ENCODE measurements at regions not wholly inside any gene's neighbourhood (a gene's known extent, or its start where the extent isn't known, plus 50 kb on each side); places are given as distances from the start of the nearest gene placed in this dataset.
"Not testable (repeated sequence)": the region's sequence is repeated elsewhere in the genome, so short reads cannot be mapped to it uniquely, and the experiment has no call there.

DNA sequence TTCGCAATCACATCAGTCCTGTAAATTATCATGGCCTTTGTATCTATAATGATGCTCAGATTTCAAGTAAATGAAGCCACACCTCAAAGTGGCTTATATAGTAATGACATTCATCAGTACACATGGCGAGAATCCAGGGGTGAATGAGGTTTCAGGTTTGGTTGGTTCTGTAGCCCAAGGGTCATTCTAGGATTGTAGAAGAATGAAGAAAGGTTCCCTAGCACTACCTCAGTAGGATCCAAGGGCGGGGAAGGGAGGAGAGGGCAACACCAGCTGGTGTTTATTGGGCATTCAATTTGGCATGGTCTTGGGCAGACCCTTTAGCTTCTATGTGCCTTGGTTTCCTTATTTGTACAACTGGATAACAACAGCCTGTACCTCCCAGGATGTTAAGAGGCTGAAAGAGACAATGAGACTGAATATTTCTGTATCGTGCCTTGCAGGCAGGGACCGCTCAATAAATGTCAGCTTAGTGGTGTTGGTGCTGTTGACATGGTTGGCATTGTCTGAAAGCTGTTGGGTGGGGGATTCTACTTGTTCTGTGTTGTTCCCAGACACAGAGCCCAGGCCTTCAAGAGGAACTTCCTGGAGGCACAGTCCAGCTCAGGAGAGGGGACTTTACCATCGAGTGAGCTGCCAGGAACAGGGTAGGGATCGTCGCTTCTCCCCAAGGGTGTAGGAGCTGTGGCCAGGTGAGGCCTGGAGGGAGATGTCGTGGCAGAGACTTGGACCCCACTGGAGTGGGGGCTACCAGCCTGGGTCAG is 388.2 kb downstream of the PTPRU start:
- peaks cover 0 to 8% of the 10 kb centered on the region in 2 donors for H3K9me3 ChIP-seq (ENCODE audit: control insufficient read depth in 2 of 2, insufficient read depth in 1 of 2, low read depth in 1 of 2, low read length in 1 of 2)
- H3K36me3 ChIP-seq (ENCODE audit: control insufficient read depth in 2 of 2, insufficient read depth in 2 of 2, low read length in 1 of 2): no peaks in the 10 kb centered on the region
- no peaks in the 10 kb centered on the region for H3K4me1 ChIP-seq (ENCODE audit: control insufficient read depth in 2 of 2, insufficient read depth in 2 of 2, low read length in 1 of 2)
- H3K27ac ChIP-seq (ENCODE audit: low read depth in 2 of 2, low read length in 1 of 2): no peak overlapping the region
- no peaks in the 10 kb centered on the region for H3K27me3 ChIP-seq (ENCODE audit: control insufficient read depth in 1 of 2, insufficient read depth in 2 of 2, low read length in 2 of 2)
- 75 to 79% methylated on average over 9 of the region's 9 CpGs for WGBS, 2 donors
- H3K4me3 ChIP-seq (ENCODE audit: low read depth in 1 of 2, low read length in 2 of 2): no peak overlapping the region

DNA sequence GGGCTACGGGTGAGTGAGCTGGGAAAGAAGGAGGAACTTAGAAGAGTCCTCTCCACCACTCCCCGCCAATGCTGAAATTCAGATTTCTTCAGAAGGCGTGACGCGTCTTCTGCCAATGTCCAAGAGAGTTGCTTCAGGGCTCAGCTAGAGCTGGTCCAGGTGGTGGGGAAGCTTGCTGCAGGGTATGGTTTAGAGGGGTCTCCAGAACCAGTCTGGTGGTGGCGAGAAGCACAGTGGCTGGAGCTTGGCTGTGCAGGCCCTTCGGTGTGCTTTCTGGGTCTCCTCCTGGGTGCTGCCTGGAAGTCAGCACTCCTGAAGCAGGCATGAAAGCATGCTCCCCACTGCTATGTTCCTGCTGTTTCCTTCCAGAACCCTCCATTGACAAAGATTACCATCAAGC is 387.2 kb downstream of the PTPRU start:
- no peak overlapping the region for H3K27ac ChIP-seq (ENCODE audit: low read depth in 2 of 2, low read length in 1 of 2)
- no peaks in the 10 kb centered on the region for H3K27me3 ChIP-seq (ENCODE audit: control insufficient read depth in 1 of 2, insufficient read depth in 2 of 2, low read length in 2 of 2)
- H3K36me3 ChIP-seq (ENCODE audit: control insufficient read depth in 2 of 2, insufficient read depth in 2 of 2, low read length in 1 of 2): no peaks in the 10 kb centered on the region
- H3K4me1 ChIP-seq (ENCODE audit: control insufficient read depth in 2 of 2, insufficient read depth in 2 of 2, low read length in 1 of 2): no peaks in the 10 kb centered on the region
- H3K9me3 ChIP-seq (ENCODE audit: control insufficient read depth in 2 of 2, insufficient read depth in 1 of 2, low read depth in 1 of 2, low read length in 1 of 2): peaks cover 0 to 8% of the 10 kb centered on the region in 2 donors
- WGBS, 2 donors: 87 to 90% methylated on average over 7 of the region's 7 CpGs
- H3K4me3 ChIP-seq (ENCODE audit: low read depth in 1 of 2, low read length in 2 of 2): no peak overlapping the region

DNA sequence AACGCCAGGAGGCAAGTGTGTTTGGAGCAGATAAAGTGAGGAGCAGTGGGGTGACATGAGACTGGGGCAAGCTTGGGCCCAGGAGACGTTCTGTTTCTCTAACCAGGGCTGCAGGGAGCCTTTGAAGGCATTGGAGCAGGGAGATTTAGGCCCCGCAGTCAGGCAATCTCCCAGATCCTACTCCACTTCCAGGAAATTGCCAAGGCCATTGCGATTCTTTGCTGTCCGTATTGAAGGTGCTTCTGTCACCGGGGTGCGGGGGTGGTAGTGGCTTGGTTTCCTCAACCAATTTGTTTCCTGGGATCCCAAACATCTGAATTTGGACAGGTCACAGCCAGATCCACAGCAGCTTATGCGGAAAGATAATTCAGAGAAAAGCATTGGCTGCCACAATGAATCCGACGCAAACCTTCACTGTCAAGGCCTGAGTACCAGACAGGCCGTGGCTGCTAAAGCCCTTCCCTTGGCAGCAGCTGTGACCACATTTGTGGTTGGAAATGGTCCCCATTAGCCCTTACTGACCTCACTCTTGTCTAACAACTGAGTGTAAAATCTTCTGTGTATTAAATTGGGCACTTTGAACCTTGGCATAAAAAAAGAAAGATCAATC is 385.6 kb downstream of the PTPRU start:
- Histone ChIP-seq H3K27me3 (ENCODE audit: control insufficient read depth in 1 of 2, insufficient read depth in 2 of 2, low read length in 2 of 2) (no peaks in the 10 kb centered on the region), H3K4me3 (ENCODE audit: low read depth in 1 of 2, low read length in 2 of 2) (no peak overlapping the region), H3K27ac (ENCODE audit: low read depth in 2 of 2, low read length in 1 of 2) (no peak overlapping the region), H3K4me1 (ENCODE audit: control insufficient read depth in 2 of 2, insufficient read depth in 2 of 2, low read length in 1 of 2) (no peaks in the 10 kb centered on the region), H3K36me3 (ENCODE audit: control insufficient read depth in 2 of 2, insufficient read depth in 2 of 2, low read length in 1 of 2) (no peaks in the 10 kb centered on the region), H3K9me3 (ENCODE audit: control insufficient read depth in 2 of 2, insufficient read depth in 1 of 2, low read depth in 1 of 2, low read length in 1 of 2) (peaks cover 0 to 2% of the 10 kb centered on the region in 2 donors)
- WGBS, 2 donors: 81 to 83% methylated on average over 11 of the region's 11 CpGs

DNA sequence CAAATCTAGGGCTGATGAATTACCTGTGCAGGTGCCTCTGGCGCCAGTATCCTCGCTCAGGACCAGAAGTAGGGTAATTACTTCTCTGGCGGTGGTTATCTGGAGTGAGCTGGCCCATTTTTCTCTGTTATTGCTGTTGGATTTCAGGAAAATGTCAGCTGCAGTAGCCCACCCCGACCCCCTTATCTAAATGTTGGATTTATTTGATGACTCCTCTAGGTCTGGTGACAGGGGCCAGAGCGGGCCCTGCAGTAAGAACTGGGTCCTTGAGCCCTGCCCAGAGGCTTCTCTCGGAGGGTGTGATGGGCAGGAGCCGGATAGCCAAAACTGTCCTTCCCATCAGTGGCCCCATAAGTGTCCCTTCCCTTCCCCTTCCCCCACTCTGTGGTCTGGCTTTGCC is 384.3 kb downstream of the PTPRU start:
- Histone ChIP-seq H3K4me1 (ENCODE audit: control insufficient read depth in 2 of 2, insufficient read depth in 2 of 2, low read length in 1 of 2) (no peaks in the 10 kb centered on the region), H3K4me3 (ENCODE audit: low read depth in 1 of 2, low read length in 2 of 2) (no peak overlapping the region)
- WGBS, 2 donors: 74 to 83% methylated on average over 7 of the region's 7 CpGs

DNA sequence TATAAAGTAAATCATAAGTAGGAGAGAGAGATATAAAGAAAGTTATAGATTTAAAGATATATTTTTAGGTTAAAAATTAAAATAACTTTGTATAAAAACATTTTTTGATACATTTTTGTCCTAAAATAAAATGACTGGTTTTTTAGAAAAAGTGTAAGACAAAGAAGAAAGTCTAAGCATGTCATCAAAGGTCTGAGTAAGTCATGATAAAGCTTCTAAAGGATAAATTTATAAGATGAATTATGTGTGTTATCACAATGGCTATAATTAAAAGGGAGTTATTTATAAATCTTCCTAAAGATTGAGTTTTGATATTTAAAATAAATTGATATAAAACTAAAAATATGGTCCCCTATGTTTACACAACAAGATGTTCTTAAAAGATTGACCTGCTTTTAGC is 370.9 kb downstream of the PTPRU start:
- H3K4me1 ChIP-seq (ENCODE audit: control insufficient read depth in 2 of 2, insufficient read depth in 2 of 2, low read length in 1 of 2): no peaks in the 10 kb centered on the region
- no peaks in the 10 kb centered on the region for H3K9me3 ChIP-seq (ENCODE audit: control insufficient read depth in 2 of 2, insufficient read depth in 1 of 2, low read depth in 1 of 2, low read length in 1 of 2)
- no peaks in the 10 kb centered on the region for H3K36me3 ChIP-seq (ENCODE audit: control insufficient read depth in 2 of 2, insufficient read depth in 2 of 2, low read length in 1 of 2)
- no peak overlapping the region for H3K4me3 ChIP-seq (ENCODE audit: low read depth in 1 of 2, low read length in 2 of 2)
- no peak overlapping the region for H3K27ac ChIP-seq (ENCODE audit: low read depth in 2 of 2, low read length in 1 of 2)
- no peaks in the 10 kb centered on the region for H3K27me3 ChIP-seq (ENCODE audit: control insufficient read depth in 1 of 2, insufficient read depth in 2 of 2, low read length in 2 of 2)

More for the DNA sequence above, 384.3 kb downstream of the PTPRU start:
- no peaks in the 10 kb centered on the region for H3K9me3 ChIP-seq (ENCODE audit: control insufficient read depth in 2 of 2, insufficient read depth in 1 of 2, low read depth in 1 of 2, low read length in 1 of 2)
- H3K27me3 ChIP-seq (ENCODE audit: control insufficient read depth in 1 of 2, insufficient read depth in 2 of 2, low read length in 2 of 2): no peaks in the 10 kb centered on the region
- H3K36me3 ChIP-seq (ENCODE audit: control insufficient read depth in 2 of 2, insufficient read depth in 2 of 2, low read length in 1 of 2): no peaks in the 10 kb centered on the region
- no peak overlapping the region for H3K27ac ChIP-seq (ENCODE audit: low read depth in 2 of 2, low read length in 1 of 2)

DNA sequence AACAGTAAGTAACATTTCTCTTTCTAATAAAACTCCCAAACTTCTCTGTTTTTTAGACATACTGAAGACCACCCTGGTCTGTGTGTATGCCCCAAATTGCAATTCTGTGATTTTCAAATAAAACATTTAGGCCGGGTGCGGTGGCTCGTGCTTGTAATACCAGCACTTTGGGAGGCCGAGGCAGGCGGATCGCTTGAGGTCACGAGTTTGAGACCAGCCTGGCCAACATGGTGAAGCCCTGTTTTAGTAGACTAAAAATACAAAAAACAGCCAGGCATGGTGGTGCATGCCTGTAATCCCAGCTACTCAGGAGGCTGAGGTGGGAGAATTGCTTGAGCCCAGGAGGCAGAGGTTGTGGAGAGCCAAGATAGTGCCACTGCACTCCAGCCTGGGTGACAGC is 368.5 kb downstream of the PTPRU start:
- H3K4me3 ChIP-seq (ENCODE audit: low read depth in 1 of 2, low read length in 2 of 2); H3K27me3 ChIP-seq (ENCODE audit: control insufficient read depth in 1 of 2, insufficient read depth in 2 of 2, low read length in 2 of 2): not testable (repeated sequence)
- WGBS, 2 donors: 89 to 93% methylated on average over 7 of the region's 7 CpGs

DNA sequence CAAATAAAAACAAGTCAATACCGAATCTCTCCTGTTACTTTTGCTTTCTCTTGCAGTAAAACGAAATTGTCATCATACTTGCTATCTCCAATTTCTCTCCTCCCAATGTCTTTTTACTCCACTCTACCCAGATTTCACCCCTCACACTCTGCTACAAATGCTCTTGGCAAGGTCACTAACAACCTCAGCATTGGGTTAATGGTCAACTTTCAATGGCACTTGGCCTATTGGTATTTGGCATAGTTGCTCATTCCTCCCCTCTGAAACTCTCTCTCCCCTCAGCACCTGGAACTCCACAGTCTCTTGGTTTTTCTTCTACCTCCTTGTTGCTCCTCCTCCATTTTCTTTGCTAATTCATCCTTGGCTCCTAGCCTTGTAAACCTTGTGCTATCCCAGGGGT is 367.3 kb downstream of the PTPRU start:
- H3K4me3 ChIP-seq (ENCODE audit: low read depth in 1 of 2, low read length in 2 of 2): no peak overlapping the region
- no peaks in the 10 kb centered on the region for H3K4me1 ChIP-seq (ENCODE audit: control insufficient read depth in 2 of 2, insufficient read depth in 2 of 2, low read length in 1 of 2)
- 65 to 77% methylated on average over 2 of the region's 2 CpGs for WGBS, 2 donors

More for the DNA sequence above, 368.5 kb downstream of the PTPRU start:
- not testable (repeated sequence) for H3K27ac ChIP-seq (ENCODE audit: low read depth in 2 of 2, low read length in 1 of 2); H3K4me1 ChIP-seq (ENCODE audit: control insufficient read depth in 2 of 2, insufficient read depth in 2 of 2, low read length in 1 of 2); H3K9me3 ChIP-seq (ENCODE audit: control insufficient read depth in 2 of 2, insufficient read depth in 1 of 2, low read depth in 1 of 2, low read length in 1 of 2); H3K36me3 ChIP-seq (ENCODE audit: control insufficient read depth in 2 of 2, insufficient read depth in 2 of 2, low read length in 1 of 2)

DNA sequence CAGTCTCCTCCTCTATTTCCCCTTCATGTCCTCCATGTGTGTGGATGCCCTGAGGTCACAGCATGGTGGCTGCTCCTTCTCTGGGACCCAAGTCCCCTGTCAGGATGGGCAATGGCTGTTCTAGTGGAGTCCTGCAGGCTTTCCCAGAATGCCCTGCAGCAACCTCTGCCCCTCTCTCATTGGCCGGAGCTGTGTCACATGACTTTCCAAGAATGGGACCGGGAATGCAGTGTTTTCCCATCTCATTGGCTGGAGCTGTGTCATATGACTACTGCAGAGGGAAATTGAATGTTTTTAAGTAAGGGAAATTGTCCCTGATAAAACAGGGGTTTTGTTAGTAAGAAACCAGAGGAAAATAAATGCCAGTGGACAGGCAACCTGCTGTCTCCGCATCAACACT is 365.9 kb downstream of the PTPRU start:
- H3K4me3 ChIP-seq (ENCODE audit: low read depth in 1 of 2, low read length in 2 of 2): no peak overlapping the region
- no peak overlapping the region for H3K27ac ChIP-seq (ENCODE audit: low read depth in 2 of 2, low read length in 1 of 2)
- H3K9me3 ChIP-seq (ENCODE audit: control insufficient read depth in 2 of 2, insufficient read depth in 1 of 2, low read depth in 1 of 2, low read length in 1 of 2): no peaks in the 10 kb centered on the region
- H3K4me1 ChIP-seq (ENCODE audit: control insufficient read depth in 2 of 2, insufficient read depth in 2 of 2, low read length in 1 of 2): no peaks in the 10 kb centered on the region
- WGBS, 2 donors: 91 to 94% methylated on average over 3 of the region's 3 CpGs
- H3K36me3 ChIP-seq (ENCODE audit: control insufficient read depth in 2 of 2, insufficient read depth in 2 of 2, low read length in 1 of 2): no peaks in the 10 kb centered on the region
- no peaks in the 10 kb centered on the region for H3K27me3 ChIP-seq (ENCODE audit: control insufficient read depth in 1 of 2, insufficient read depth in 2 of 2, low read length in 2 of 2)

More for the DNA sequence above, 367.3 kb downstream of the PTPRU start:
- H3K9me3 ChIP-seq (ENCODE audit: control insufficient read depth in 2 of 2, insufficient read depth in 1 of 2, low read depth in 1 of 2, low read length in 1 of 2): no peaks in the 10 kb centered on the region
- H3K27ac ChIP-seq (ENCODE audit: low read depth in 2 of 2, low read length in 1 of 2): no peak overlapping the region
- no peaks in the 10 kb centered on the region for H3K27me3 ChIP-seq (ENCODE audit: control insufficient read depth in 1 of 2, insufficient read depth in 2 of 2, low read length in 2 of 2)
- no peaks in the 10 kb centered on the region for H3K36me3 ChIP-seq (ENCODE audit: control insufficient read depth in 2 of 2, insufficient read depth in 2 of 2, low read length in 1 of 2)

DNA sequence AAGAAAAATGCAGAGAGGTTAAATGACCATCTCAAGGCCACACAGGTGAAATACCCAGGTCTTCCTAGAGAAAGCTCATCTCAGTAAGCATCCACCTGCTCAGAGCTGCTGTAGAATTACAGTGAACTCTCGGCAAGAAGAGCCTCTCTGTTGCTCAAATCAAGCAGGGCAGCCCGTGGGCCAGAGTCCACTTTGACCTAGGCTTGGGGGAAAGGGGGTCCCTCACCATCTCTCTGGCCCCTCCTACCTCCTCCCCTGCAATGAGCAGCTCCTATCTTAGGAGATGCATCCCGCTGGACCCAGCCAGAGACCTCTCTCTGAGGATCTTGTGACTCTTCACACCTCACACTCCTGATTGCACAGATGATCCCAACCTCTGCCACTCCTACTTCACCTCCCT is 364.7 kb downstream of the PTPRU start:
- Histone ChIP-seq H3K27ac (ENCODE audit: low read depth in 2 of 2, low read length in 1 of 2) (no peak overlapping the region), H3K9me3 (ENCODE audit: control insufficient read depth in 2 of 2, insufficient read depth in 1 of 2, low read depth in 1 of 2, low read length in 1 of 2) (no peaks in the 10 kb centered on the region), H3K27me3 (ENCODE audit: control insufficient read depth in 1 of 2, insufficient read depth in 2 of 2, low read length in 2 of 2) (no peaks in the 10 kb centered on the region), H3K36me3 (ENCODE audit: control insufficient read depth in 2 of 2, insufficient read depth in 2 of 2, low read length in 1 of 2) (no peaks in the 10 kb centered on the region), H3K4me3 (ENCODE audit: low read depth in 1 of 2, low read length in 2 of 2) (no peak overlapping the region), H3K4me1 (ENCODE audit: control insufficient read depth in 2 of 2, insufficient read depth in 2 of 2, low read length in 1 of 2) (no peaks in the 10 kb centered on the region)
- WGBS, 2 donors: 57 to 67% methylated on average over 3 of the region's 3 CpGs

DNA sequence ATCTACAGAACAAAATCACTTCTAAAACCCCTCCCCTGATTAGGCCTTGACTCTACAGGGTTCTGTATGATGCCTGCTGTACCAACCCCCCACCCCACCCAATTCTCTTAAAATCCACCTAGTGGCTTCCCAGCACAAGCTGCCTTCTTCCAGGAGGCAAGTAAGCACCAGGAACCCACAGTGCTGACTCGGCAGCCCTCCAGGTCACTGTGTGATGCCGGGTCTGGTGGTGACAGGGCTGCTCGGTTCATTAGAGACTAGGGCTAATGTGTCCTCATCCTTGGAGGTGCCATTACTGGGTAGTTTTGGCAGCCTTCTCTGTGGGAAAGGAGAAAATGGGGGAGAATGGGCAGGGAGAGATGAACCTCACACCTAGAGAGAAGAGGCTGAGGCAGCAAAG is 363.5 kb downstream of the PTPRU start:
- H3K27me3 ChIP-seq (ENCODE audit: control insufficient read depth in 1 of 2, insufficient read depth in 2 of 2, low read length in 2 of 2): no peaks in the 10 kb centered on the region
- H3K27ac ChIP-seq (ENCODE audit: low read depth in 2 of 2, low read length in 1 of 2): no peak overlapping the region
- WGBS, 2 donors: 75 to 85% methylated on average over 3 of the region's 3 CpGs
- H3K36me3 ChIP-seq (ENCODE audit: control insufficient read depth in 2 of 2, insufficient read depth in 2 of 2, low read length in 1 of 2): no peaks in the 10 kb centered on the region
- H3K4me3 ChIP-seq (ENCODE audit: low read depth in 1 of 2, low read length in 2 of 2): no peak overlapping the region
- H3K9me3 ChIP-seq (ENCODE audit: control insufficient read depth in 2 of 2, insufficient read depth in 1 of 2, low read depth in 1 of 2, low read length in 1 of 2): no peaks in the 10 kb centered on the region
- H3K4me1 ChIP-seq (ENCODE audit: control insufficient read depth in 2 of 2, insufficient read depth in 2 of 2, low read length in 1 of 2): no peaks in the 10 kb centered on the region

Measured in esophagus (tissue), 2 donors.